Activated T-cell treated with anti-CD3 and anti-CD28 coated beads, Interleukin-2, amount 50 U/mL, for 4 hours (primary cell): ENCODE measurements at regions not wholly inside any gene's neighbourhood (a gene's known extent, or its start where the extent isn't known, plus 50 kb on each side); places are given as distances from the start of the nearest gene placed in this dataset.

ENCODE experiments used
- ATAC-seq, 2 donors: fragments of 200-7000 bp; cut with Tn5 transposase; one replicate each; pipeline ENCODE4 v1.10.0; 2021
- DNase-seq: peaks from one replicate; pipeline ENCODE4 v3.0.0-alpha.2; 2020
- H3K27me3 Mint-ChIP-seq: one replicate; pipeline ENCODE4 v1.8.0; 2021; ENCODE audit warnings: low read depth, mixed read lengths
- H3K36me3 Mint-ChIP-seq: one replicate; pipeline ENCODE4 v1.8.0; 2022; ENCODE audit warnings: mixed read lengths; ENCODE audit not compliant: insufficient read depth
- H3K4me1 Mint-ChIP-seq: one replicate; pipeline ENCODE4 v1.8.0; 2021; ENCODE audit warnings: low read depth, mixed read lengths
- H3K4me3 Mint-ChIP-seq: one replicate; pipeline ENCODE4 v1.8.0; 2021; ENCODE audit warnings: mild to moderate bottlenecking, moderate library complexity, mixed read lengths
- H3K9me3 Mint-ChIP-seq: one replicate; pipeline ENCODE4 v1.8.0; 2021; ENCODE audit warnings: mixed read lengths

GRCh38 chr6:156699017-156699421, 78.2 kb upstream of the ARID1B start:
- no peaks in the 10 kb centered on the region for H3K9me3 Mint-ChIP-seq
- no peak overlapping the region for H3K4me3 Mint-ChIP-seq
- DNase-seq (no peak), ATAC-seq (peak in 1 of 2 donors; percentile 71)
- H3K4me1 Mint-ChIP-seq: peaks cover 9% of the 10 kb centered on the region
- no peaks in the 10 kb centered on the region for H3K36me3 Mint-ChIP-seq
- H3K27me3 Mint-ChIP-seq: peaks cover 6% of the 10 kb centered on the region

- Mint-ChIP-seq H3K9me3 (no peaks in the 10 kb centered on the region), H3K36me3 (no peaks in the 10 kb centered on the region), H3K27me3 (peaks cover 6% of the 10 kb centered on the region), H3K4me1 (peaks cover 9% of the 10 kb centered on the region), H3K4me3 (no peak overlapping the region)
- ATAC-seq (no peak), DNase-seq (no peak)
Observed at GRCh38 chr6:156698239-156699016, 78.8 kb upstream of the ARID1B start.

GRCh38 chr6:156697225-156697830, 79.8 kb upstream of the ARID1B start:
- Mint-ChIP-seq H3K36me3 (no peaks in the 10 kb centered on the region), H3K4me3 (no peak overlapping the region), H3K9me3 (no peaks in the 10 kb centered on the region), H3K27me3 (peaks cover 5% of the 10 kb centered on the region), H3K4me1 (peaks cover 9% of the 10 kb centered on the region)
- no peak for DNase-seq
- ATAC-seq: no peak

GRCh38 chr6:156695742-156696141, 81.4 kb upstream of the ARID1B start:
- Mint-ChIP-seq H3K36me3 (no peaks in the 10 kb centered on the region), H3K4me3 (no peak overlapping the region), H3K9me3 (no peaks in the 10 kb centered on the region), H3K27me3 (peaks cover 4% of the 10 kb centered on the region), H3K4me1 (peaks cover 9% of the 10 kb centered on the region)
- no peak for DNase-seq
- no peak for ATAC-seq

- H3K4me1 Mint-ChIP-seq: peaks cover 9% of the 10 kb centered on the region
- no peaks in the 10 kb centered on the region for H3K9me3 Mint-ChIP-seq
- H3K4me3 Mint-ChIP-seq: no peak overlapping the region
- H3K27me3 Mint-ChIP-seq: peaks cover 4% of the 10 kb centered on the region
- ATAC-seq (no peak), DNase-seq (no peak)
- no peaks in the 10 kb centered on the region for H3K36me3 Mint-ChIP-seq
Observed at GRCh38 chr6:156694679-156695078, 82.5 kb upstream of the ARID1B start.

- H3K27me3 Mint-ChIP-seq: peaks cover 2% of the 10 kb centered on the region
- DNase-seq: no peak
Observed at GRCh38 chr6:156691018-156691417, 86.2 kb upstream of the ARID1B start.

GRCh38 chr6:156689656-156690055, 87.5 kb upstream of the ARID1B start:
- Mint-ChIP-seq H3K4me1 (peaks cover 18% of the 10 kb centered on the region), H3K4me3 (no peak overlapping the region), H3K36me3 (no peaks in the 10 kb centered on the region), H3K9me3 (no peaks in the 10 kb centered on the region), H3K27me3 (no peaks in the 10 kb centered on the region)
- ATAC-seq (no peak), DNase-seq (no peak)

More at GRCh38 chr6:156691018-156691417, 86.2 kb upstream of the ARID1B start:
- Mint-ChIP-seq H3K9me3 (no peaks in the 10 kb centered on the region), H3K4me3 (no peak overlapping the region), H3K36me3 (no peaks in the 10 kb centered on the region), H3K4me1 (peaks cover 15% of the 10 kb centered on the region)
- ATAC-seq: no peak

GRCh38 chr6:156688620-156688971, 88.6 kb upstream of the ARID1B start:
- ATAC-seq (no peak), DNase-seq (no peak)
- H3K36me3 Mint-ChIP-seq: no peaks in the 10 kb centered on the region
- H3K4me3 Mint-ChIP-seq: peak overlapping the region; percentile 71
- H3K27me3 Mint-ChIP-seq: no peaks in the 10 kb centered on the region
- H3K4me1 Mint-ChIP-seq: peaks cover 18% of the 10 kb centered on the region
- no peaks in the 10 kb centered on the region for H3K9me3 Mint-ChIP-seq

GRCh38 chr6:156687789-156688619, 89.2 kb upstream of the ARID1B start:
- DNase-seq (no peak), ATAC-seq (no peak)
- H3K27me3 Mint-ChIP-seq: no peaks in the 10 kb centered on the region
- H3K4me1 Mint-ChIP-seq: peaks cover 18% of the 10 kb centered on the region
- no peaks in the 10 kb centered on the region for H3K9me3 Mint-ChIP-seq
- peak overlapping the region; percentile 71 for H3K4me3 Mint-ChIP-seq
- no peaks in the 10 kb centered on the region for H3K36me3 Mint-ChIP-seq

- no peaks in the 10 kb centered on the region for H3K36me3 Mint-ChIP-seq
- peak overlapping the region; percentile 88 for H3K4me3 Mint-ChIP-seq
- H3K9me3 Mint-ChIP-seq: no peaks in the 10 kb centered on the region
- ATAC-seq (peak; percentile 92 to 94), DNase-seq (peak; percentile 68)
- peaks cover 18% of the 10 kb centered on the region for H3K4me1 Mint-ChIP-seq
- no peaks in the 10 kb centered on the region for H3K27me3 Mint-ChIP-seq
Observed at GRCh38 chr6:156686995-156687788, 90.0 kb upstream of the ARID1B start.

- Mint-ChIP-seq H3K27me3 (peaks cover 3% of the 10 kb centered on the region), H3K4me1 (peaks cover 18% of the 10 kb centered on the region), H3K4me3 (peak overlapping the region; percentile 88), H3K36me3 (no peaks in the 10 kb centered on the region), H3K9me3 (no peaks in the 10 kb centered on the region)
- DNase-seq: peak; percentile 20
- peak; percentile 38 to 41 for ATAC-seq
Observed at GRCh38 chr6:156686301-156686994, 90.7 kb upstream of the ARID1B start.

GRCh38 chr6:156685823-156686222, 91.4 kb upstream of the ARID1B start:
- Mint-ChIP-seq H3K27me3 (peaks cover 3% of the 10 kb centered on the region), H3K4me3 (peak overlapping the region; percentile 88)
- no peak for ATAC-seq

GRCh38 chr6:156683821-156684220, 93.4 kb upstream of the ARID1B start:
- no peak for ATAC-seq
- H3K27me3 Mint-ChIP-seq: peaks cover 3% of the 10 kb centered on the region
- peaks cover 17% of the 10 kb centered on the region for H3K4me1 Mint-ChIP-seq

More at GRCh38 chr6:156685823-156686222, 91.4 kb upstream of the ARID1B start:
- no peaks in the 10 kb centered on the region for H3K9me3 Mint-ChIP-seq
- peaks cover 18% of the 10 kb centered on the region for H3K4me1 Mint-ChIP-seq
- DNase-seq: no peak
- H3K36me3 Mint-ChIP-seq: no peaks in the 10 kb centered on the region

More at GRCh38 chr6:156683821-156684220, 93.4 kb upstream of the ARID1B start:
- no peak overlapping the region for H3K4me3 Mint-ChIP-seq
- H3K36me3 Mint-ChIP-seq: no peaks in the 10 kb centered on the region
- no peaks in the 10 kb centered on the region for H3K9me3 Mint-ChIP-seq
- no peak for DNase-seq
